GM19397 (cell line): ENCODE measurements at regions not wholly inside any gene's neighbourhood (a gene's known extent, or its start where the extent isn't known, plus 50 kb on each side); places are given as distances from the start of the nearest gene placed in this dataset.

Experiments
- ATAC-seq: cut with Tn5 transposase; IDR thresholded peaks from one replicate; pipeline ENCODE4 v1.9.1; 2021; ENCODE audit warnings: mild to moderate bottlenecking, moderate library complexity; ENCODE audit not compliant: unreplicated experiment

- no peak for ATAC-seq
Measured at GRCh38 chr4:62917649-62918048, 1491.6 kb downstream of the TECRL start.

- ATAC-seq = no peak
Measured at GRCh38 chr4:62914758-62915157, 1494.5 kb downstream of the TECRL start.

- ATAC-seq = no peak
Measured at GRCh38 chr4:62913065-62913464, 1496.2 kb downstream of the TECRL start.

- no peak for ATAC-seq
Measured at GRCh38 chr4:62912531-62912930, 1496.7 kb downstream of the TECRL start.

GRCh38 chr4:62909238-62909637 lies 1500.0 kb downstream of the TECRL start:
- ATAC-seq = no peak

GRCh38 chr4:62901101-62901500 lies 1508.1 kb downstream of the TECRL start:
- no peak for ATAC-seq

- no peak for ATAC-seq
Measured at GRCh38 chr4:62899646-62900364, 1509.4 kb downstream of the TECRL start.

- no peak for ATAC-seq
Measured at GRCh38 chr4:62898115-62898514, 1511.1 kb downstream of the TECRL start.

GRCh38 chr4:62896721-62897120 lies 1512.5 kb downstream of the TECRL start:
- no peak for ATAC-seq

- no peak for ATAC-seq
Measured at GRCh38 chr4:62881901-62882300, 1527.3 kb downstream of the TECRL start.

- ATAC-seq = no peak
Measured at GRCh38 chr4:62881210-62881609, 1528.0 kb downstream of the TECRL start.

GRCh38 chr4:62872856-62873255 lies 1536.4 kb downstream of the TECRL start:
- ATAC-seq = no peak

GRCh38 chr4:62871078-62871477 lies 1538.2 kb downstream of the TECRL start:
- ATAC-seq = no peak

GRCh38 chr4:62870451-62870850 lies 1538.8 kb downstream of the TECRL start:
- ATAC-seq = no peak

- ATAC-seq = no peak
Measured at GRCh38 chr4:62865261-62865660, 1544.0 kb downstream of the TECRL start.

- ATAC-seq = no peak
Measured at GRCh38 chr4:62849696-62850095, 1559.6 kb downstream of the TECRL start.

- ATAC-seq = no peak
Measured at GRCh38 chr4:62835631-62836030, 1573.6 kb downstream of the TECRL start.

- no peak for ATAC-seq
Measured at GRCh38 chr4:62822306-62822705, 1586.9 kb downstream of the TECRL start.

GRCh38 chr4:62816566-62816965 lies 1592.7 kb downstream of the TECRL start:
- ATAC-seq = no peak

GRCh38 chr4:62814510-62815047 lies 1594.7 kb downstream of the TECRL start:
- no peak for ATAC-seq

- no peak for ATAC-seq
Measured at GRCh38 chr4:62806816-62807215, 1602.4 kb downstream of the TECRL start.

- no peak for ATAC-seq
Measured at GRCh38 chr4:62804075-62804474, 1603.9 kb downstream of the ADGRL3 start.

- ATAC-seq = no peak
Measured at GRCh38 chr4:62797221-62797620, 1597.1 kb downstream of the ADGRL3 start.
